ENCODE measurements at regions not wholly inside any gene's neighbourhood (a gene's known extent, or its start where the extent isn't known, plus 50 kb on each side); places are given as distances from the start of the nearest gene placed in this dataset.

GRCh38 chr15:39219608-39220007 lies 361.3 kb upstream of the THBS1 start:
- 96% methylated on average over 1 of the region's 1 CpG; no CpG with 5 or more reads in 1 of the 2 experiments for WGBS, 2 experiments (ENCODE audit: extremely low coverage in 1 of 2, insufficient coverage in 1 of 2, insufficient read length in 1 of 2, insufficient replicate concordance in 2 of 2, low coverage in 1 of 2, low lambda C conversion rate in 2 of 2, missing lambda C conversion rate in 1 of 2)
- H2BK15ac ChIP-seq (ENCODE audit: low read length) = no peak overlapping the region
- H3K23ac ChIP-seq (ENCODE audit: insufficient read length) = no peak overlapping the region
- no peak overlapping the region for H2BK120ac ChIP-seq (replicated peaks; ENCODE audit: low read depth, low read length)
- H3K79me1 ChIP-seq (ENCODE audit: low read depth, low read length) = no peaks in the 10 kb centered on the region
- no peak overlapping the region for H4K91ac ChIP-seq (replicated peaks; ENCODE audit: insufficient read length, low read length)
- H4K5ac ChIP-seq (ENCODE audit: insufficient read length, low read depth, low read length) = no peak overlapping the region
- ChIA-PET POLR2A (ENCODE audit: partially characterized antibody) (interaction anchor here (1.7 kb wide), 1 partner anchor 361 kb away, joined by 6 read pairs; the partner anchor contains the start of gene THBS1), CTCF (ENCODE audit: partially characterized antibody) (no interaction called here)
- no peak overlapping the region for H3K9ac ChIP-seq (replicated peaks in 1 of 4; ENCODE audit: extremely low read depth in 1 of 4, low read depth in 3 of 4, low read length in 3 of 4)
- no peaks in the 10 kb centered on the region for H3K27me3 ChIP-seq (replicated peaks in 1 of 4; ENCODE audit: control insufficient read depth in 3 of 4, extremely low read depth in 1 of 4, insufficient read depth in 3 of 4, low read length in 3 of 4)
- no peak overlapping the region for H4K8ac ChIP-seq (ENCODE audit: extremely low read depth, insufficient read depth, low read length)
- H3K4me2 ChIP-seq (ENCODE audit: insufficient read depth in 1 of 2, low read depth in 2 of 2, low read length in 2 of 2) = no peak overlapping the region
- H3K18ac ChIP-seq (ENCODE audit: extremely low read depth, low read length) = no peak overlapping the region
- no peak overlapping the region for H3K27ac ChIP-seq (ENCODE audit: low read depth, low read length)
- H3K14ac ChIP-seq (ENCODE audit: insufficient read length) = no peak overlapping the region
- no peak overlapping the region for H2BK12ac ChIP-seq (ENCODE audit: low read depth, low read length)
- no peaks in the 10 kb centered on the region for H4K20me1 ChIP-seq (replicated peaks in 1 of 2; ENCODE audit: control insufficient read depth in 1 of 2, insufficient read depth in 2 of 2, low read length in 2 of 2)
- no peaks in the 10 kb centered on the region for H3K4me1 ChIP-seq (replicated peaks in 1 of 4; ENCODE audit: control insufficient read depth in 3 of 4, insufficient read depth in 4 of 4, low read length in 3 of 4)
- no peak overlapping the region for H3K4ac ChIP-seq (replicated peaks; ENCODE audit: insufficient read length, low read depth, low read length)
- peak; percentile 36 for FAIRE-seq
- H3K9me3 ChIP-seq (ENCODE audit: insufficient read depth in 2 of 2, low read depth in 1 of 2, low read length in 1 of 2) = no peaks in the 10 kb centered on the region
- no peak overlapping the region for H2AK5ac ChIP-seq (ENCODE audit: low read depth, low read length)
- no peak overlapping the region for H2BK20ac ChIP-seq (ENCODE audit: low read length)
- H2BK5ac ChIP-seq (ENCODE audit: low read depth, low read length) = no peak overlapping the region
- no peaks in the 10 kb centered on the region for H3K36me3 ChIP-seq (ENCODE audit: control insufficient read depth in 2 of 4, insufficient read depth in 4 of 4, low read length in 3 of 4)
- H3K79me2 ChIP-seq (ENCODE audit: control insufficient read depth in 1 of 2, insufficient read depth in 2 of 2, low read length in 2 of 2) = no peaks in the 10 kb centered on the region
- H3K23me2 ChIP-seq (ENCODE audit: low read depth, low read length) = no peaks in the 10 kb centered on the region
- no peak overlapping the region for H2AFZ ChIP-seq (ENCODE audit: low read length)
- no peak for TF ChIP-seq FOSL1 (IDR thresholded peaks at IDR 0.05; ENCODE audit: insufficient read depth, low read depth, low read length)
- H3K56ac ChIP-seq (replicated peaks; ENCODE audit: insufficient read length, low read depth, low read length) = no peak overlapping the region
- no peak overlapping the region for H3K4me3 ChIP-seq (ENCODE audit: extremely low read depth in 1 of 4, insufficient read depth in 2 of 4, low read depth in 3 of 4, low read length in 4 of 4)
- no peak for DNase-seq (ENCODE audit: low read depth in 1 of 2, low spot score in 2 of 2)
